ENCODE measurements at regions not wholly inside any gene's neighbourhood (a gene's known extent, or its start where the extent isn't known, plus 50 kb on each side); places are given as distances from the start of the nearest gene placed in this dataset.

DNA sequence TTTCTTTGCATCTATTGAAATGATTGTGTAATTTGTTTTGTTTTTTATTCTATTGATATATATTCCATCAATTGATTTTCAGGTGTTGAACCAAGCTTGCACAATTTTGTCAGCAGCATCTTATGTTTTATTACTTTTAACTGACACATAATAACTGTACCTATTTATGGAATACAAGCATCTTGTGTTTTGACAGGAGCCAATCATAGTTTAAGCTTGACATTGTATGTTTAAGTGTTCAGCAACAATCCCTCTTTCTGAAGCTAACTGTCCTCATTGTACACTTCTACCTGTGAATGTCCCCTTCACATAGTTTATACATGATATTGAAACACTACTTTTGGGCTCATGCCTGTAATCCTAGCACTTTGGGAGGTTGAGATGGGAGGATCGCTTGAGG is 1017.6 kb upstream of the GYPC start:
- TF ChIP-seq EZH2 (IDR thresholded peaks at IDR 0.05; ENCODE audit: borderline replicate concordance), result no peak
- TF ChIP-seq, protein P1, sequence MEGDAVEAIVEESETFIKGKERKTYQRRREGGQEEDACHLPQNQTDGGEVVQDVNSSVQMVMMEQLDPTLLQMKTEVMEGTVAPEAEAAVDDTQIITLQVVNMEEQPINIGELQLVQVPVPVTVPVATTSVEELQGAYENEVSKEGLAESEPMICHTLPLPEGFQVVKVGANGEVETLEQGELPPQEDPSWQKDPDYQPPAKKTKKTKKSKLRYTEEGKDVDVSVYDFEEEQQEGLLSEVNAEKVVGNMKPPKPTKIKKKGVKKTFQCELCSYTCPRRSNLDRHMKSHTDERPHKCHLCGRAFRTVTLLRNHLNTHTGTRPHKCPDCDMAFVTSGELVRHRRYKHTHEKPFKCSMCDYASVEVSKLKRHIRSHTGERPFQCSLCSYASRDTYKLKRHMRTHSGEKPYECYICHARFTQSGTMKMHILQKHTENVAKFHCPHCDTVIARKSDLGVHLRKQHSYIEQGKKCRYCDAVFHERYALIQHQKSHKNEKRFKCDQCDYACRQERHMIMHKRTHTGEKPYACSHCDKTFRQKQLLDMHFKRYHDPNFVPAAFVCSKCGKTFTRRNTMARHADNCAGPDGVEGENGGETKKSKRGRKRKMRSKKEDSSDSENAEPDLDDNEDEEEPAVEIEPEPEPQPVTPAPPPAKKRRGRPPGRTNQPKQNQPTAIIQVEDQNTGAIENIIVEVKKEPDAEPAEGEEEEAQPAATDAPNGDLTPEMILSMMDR (IDR thresholded peaks at IDR 0.05; ENCODE audit: poor library complexity), result no peak
- TF ChIP-seq EZH2phosphoT487 (IDR thresholded peaks at IDR 0.05; ENCODE audit: low read depth, severe bottlenecking, unreplicated experiment), result no peak
